ENCODE measurements at regions not wholly inside any gene's neighbourhood (a gene's known extent, or its start where the extent isn't known, plus 50 kb on each side); places are given as distances from the start of the nearest gene placed in this dataset.
"Not testable (repeated sequence)": the region's sequence is repeated elsewhere in the genome, so short reads cannot be mapped to it uniquely, and the experiment has no call there.

GRCh38 chr16:72474501-72475123, 302.7 kb upstream of the PMFBP1 start:
- intact Hi-C loops (cut with DNase I): no loop called here
- DNase-seq (ENCODE audit: missing footprints) (no peak), ATAC-seq (no peak)

GRCh38 chr16:72473631-72474030, 301.7 kb upstream of the PMFBP1 start:
- no peak for ATAC-seq
- intact Hi-C loops (cut with DNase I): no loop called here
- no peak for DNase-seq (ENCODE audit: missing footprints)

GRCh38 chr16:72471317-72471924, 299.5 kb upstream of the PMFBP1 start:
- ATAC-seq (no peak), DNase-seq (ENCODE audit: missing footprints) (no peak)
- intact Hi-C loops (cut with DNase I): no loop called here

- ATAC-seq (no peak), DNase-seq (ENCODE audit: missing footprints) (no peak)
- intact Hi-C loops (cut with DNase I): no loop called here
Observed at GRCh38 chr16:72470541-72470940, 298.6 kb upstream of the PMFBP1 start.

GRCh38 chr16:72469932-72470331, 298.0 kb upstream of the PMFBP1 start:
- intact Hi-C loops (cut with DNase I): loop anchor here (5.0 kb wide), 1 partner anchor 228 kb away; no protein-coding TSS in a partner anchor
- ATAC-seq (no peak), DNase-seq (ENCODE audit: missing footprints) (no peak)

- no peak for DNase-seq (ENCODE audit: missing footprints)
- no peak for ATAC-seq
- intact Hi-C loops (cut with DNase I): loop anchor here (5.0 kb wide), 1 partner anchor 226 kb away; no protein-coding TSS in a partner anchor
Observed at GRCh38 chr16:72468582-72468981, 296.6 kb upstream of the PMFBP1 start.

- no peak for DNase-seq (ENCODE audit: missing footprints)
- intact Hi-C loops (cut with DNase I): loop anchor here (5.0 kb wide), 1 partner anchor 225 kb away; no protein-coding TSS in a partner anchor
- ATAC-seq: no peak
Observed at GRCh38 chr16:72467157-72467759, 295.3 kb upstream of the PMFBP1 start.

GRCh38 chr16:72464597-72465368, 292.8 kb upstream of the PMFBP1 start:
- ATAC-seq: no peak
- intact Hi-C loops (cut with DNase I): loop anchor here (5.0 kb wide), 1 partner anchor 222 kb away; no protein-coding TSS in a partner anchor

GRCh38 chr16:72464052-72464451, 292.1 kb upstream of the PMFBP1 start:
- intact Hi-C loops (cut with DNase I): no loop called here
- DNase-seq (ENCODE audit: missing footprints) (no peak), ATAC-seq (no peak)

More at GRCh38 chr16:72464597-72465368, 292.8 kb upstream of the PMFBP1 start:
- no peak for DNase-seq (ENCODE audit: missing footprints)

- intact Hi-C loops (cut with DNase I): no loop called here
- DNase-seq (ENCODE audit: missing footprints) (no peak), ATAC-seq (no peak)
Observed at GRCh38 chr16:72458035-72458434, 286.1 kb upstream of the PMFBP1 start.

- DNase-seq (ENCODE audit: missing footprints) (no peak), ATAC-seq (no peak)
- intact Hi-C loops (cut with DNase I): no loop called here
Observed at GRCh38 chr16:72457243-72457940, 285.4 kb upstream of the PMFBP1 start.

GRCh38 chr16:72455743-72456659, 284.0 kb upstream of the PMFBP1 start:
- DNase-seq (ENCODE audit: missing footprints) (no peak), ATAC-seq (no peak)
- intact Hi-C loops (cut with DNase I): no loop called here

- ATAC-seq; DNase-seq (ENCODE audit: missing footprints); intact Hi-C loops (cut with DNase I): not testable (repeated sequence)
Observed at GRCh38 chr16:72453856-72454255, 281.9 kb upstream of the PMFBP1 start.

- no peak for ATAC-seq
- intact Hi-C loops (cut with DNase I): no loop called here
- DNase-seq (ENCODE audit: missing footprints): no peak
Observed at GRCh38 chr16:72444696-72445095, 272.7 kb upstream of the PMFBP1 start.

- intact Hi-C loops (cut with DNase I): no loop called here
- ATAC-seq: no peak
Observed at GRCh38 chr16:72443809-72444208, 271.9 kb upstream of the PMFBP1 start.

GRCh38 chr16:72442385-72443158, 270.6 kb upstream of the PMFBP1 start:
- no peak for DNase-seq (ENCODE audit: missing footprints)
- ATAC-seq: no peak
- intact Hi-C loops (cut with DNase I): no loop called here

More at GRCh38 chr16:72443809-72444208, 271.9 kb upstream of the PMFBP1 start:
- no peak for DNase-seq (ENCODE audit: missing footprints)

GRCh38 chr16:72437891-72438290, 265.9 kb upstream of the PMFBP1 start:
- intact Hi-C loops (cut with DNase I): no loop called here
- DNase-seq (ENCODE audit: missing footprints) (no peak), ATAC-seq (no peak)
